ENCODE measurements at regions not wholly inside any gene's neighbourhood (a gene's known extent, or its start where the extent isn't known, plus 50 kb on each side); places are given as distances from the start of the nearest gene placed in this dataset.
"Not testable (repeated sequence)": the region's sequence is repeated elsewhere in the genome, so short reads cannot be mapped to it uniquely, and the experiment has no call there.

DNA sequence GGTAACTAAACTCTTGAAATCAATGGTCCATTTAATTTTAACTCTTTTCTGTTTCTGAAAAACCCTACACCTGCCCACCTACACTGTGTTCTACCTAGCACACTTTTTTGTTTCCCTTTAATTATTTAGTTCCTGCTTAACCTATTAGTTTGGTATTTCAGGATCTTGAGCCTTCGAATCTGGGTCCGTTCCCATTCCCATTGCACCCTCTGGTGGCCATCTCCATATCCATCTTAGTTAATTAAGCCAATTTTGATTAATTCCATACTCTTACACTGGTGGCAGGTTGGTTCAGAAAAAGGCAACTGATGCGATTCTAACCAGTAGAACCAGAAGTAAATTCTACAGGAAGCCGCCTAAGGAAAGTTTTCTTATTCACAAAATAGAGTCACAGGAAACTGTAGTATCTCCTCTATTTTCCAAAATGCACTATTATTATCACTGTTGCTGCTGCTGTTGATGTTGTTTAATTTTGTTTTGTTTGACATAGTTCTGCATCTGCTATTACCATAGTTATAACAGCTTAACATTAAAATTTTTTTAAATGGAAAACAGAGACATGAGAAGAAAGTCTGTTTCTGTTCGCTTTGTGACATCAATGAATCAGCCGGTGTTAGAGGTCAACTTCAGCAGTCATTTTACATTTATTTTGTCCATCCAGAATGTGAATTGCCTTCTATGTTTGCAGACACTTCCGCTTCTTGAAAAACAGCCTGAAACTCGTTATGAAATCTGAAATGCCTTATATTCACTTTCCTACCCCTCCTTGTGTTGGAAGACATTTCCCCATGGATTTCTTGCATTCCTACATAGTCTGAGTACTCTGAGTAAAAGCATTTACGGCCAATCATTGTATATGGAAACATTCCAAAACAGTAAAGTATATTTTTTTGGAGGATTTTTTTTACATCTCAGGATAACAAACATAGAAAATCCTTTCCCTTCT, 115.5 kb upstream of the NCAM2 start:
- no peak for DNase-seq

DNA sequence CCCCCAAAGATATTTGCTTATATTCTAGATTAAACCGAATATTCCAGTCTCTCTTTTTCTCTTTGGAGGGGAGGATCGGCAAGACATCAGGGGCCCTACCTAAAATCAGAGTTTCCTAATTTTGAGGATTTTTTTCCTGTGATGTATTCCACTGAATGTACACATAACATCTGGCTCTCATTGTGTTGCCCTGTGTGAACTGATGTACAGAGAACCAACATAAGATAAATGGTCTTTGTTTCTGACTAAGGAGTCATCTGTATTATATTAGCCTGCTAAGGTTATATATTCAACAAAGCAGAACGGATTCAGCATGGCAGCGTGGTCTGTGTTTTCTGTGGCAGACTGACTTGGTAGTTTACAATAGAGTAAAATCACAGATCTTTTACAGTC, 114.8 kb upstream of the NCAM2 start:
- no peak for DNase-seq

DNA sequence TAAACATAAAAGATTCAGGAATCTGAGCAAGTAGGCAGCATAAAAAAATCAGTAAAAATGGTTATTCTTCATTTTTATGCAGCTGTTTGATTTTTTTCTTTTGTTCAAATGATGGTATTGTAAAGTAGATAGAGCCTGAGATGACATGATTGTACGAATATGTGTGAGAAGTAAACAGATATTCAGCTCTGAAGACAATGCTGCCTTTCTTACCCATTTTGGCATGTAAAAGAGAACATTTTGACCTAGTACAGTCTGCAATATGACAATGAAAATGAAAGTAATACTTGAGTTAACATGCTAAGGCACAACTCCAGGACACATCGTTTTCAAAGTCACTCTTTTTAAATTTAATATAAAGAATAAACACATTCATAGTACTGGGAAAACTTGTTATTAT, 95.7 kb upstream of the NCAM2 start:
- no peak for DNase-seq

DNA sequence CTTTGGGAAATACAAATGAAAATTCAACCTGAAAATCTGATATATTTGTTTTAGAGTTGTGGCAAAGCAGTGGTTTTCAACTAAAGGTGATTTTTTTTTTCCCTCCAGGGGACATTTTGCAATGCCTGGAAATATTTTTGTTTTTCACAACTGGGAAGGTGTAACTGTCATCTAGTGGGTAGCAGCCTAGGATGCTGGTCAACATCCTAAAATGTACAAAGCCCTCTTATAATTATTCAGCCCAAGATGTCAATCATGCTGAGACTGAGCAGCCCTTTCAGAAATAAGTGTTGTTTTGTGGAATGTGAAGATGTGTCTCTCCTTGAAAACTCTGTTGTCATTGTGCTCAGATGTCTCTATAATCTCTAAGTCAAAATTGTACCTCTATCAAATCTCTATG, 95.2 kb upstream of the NCAM2 start:
- no peak for DNase-seq

DNA sequence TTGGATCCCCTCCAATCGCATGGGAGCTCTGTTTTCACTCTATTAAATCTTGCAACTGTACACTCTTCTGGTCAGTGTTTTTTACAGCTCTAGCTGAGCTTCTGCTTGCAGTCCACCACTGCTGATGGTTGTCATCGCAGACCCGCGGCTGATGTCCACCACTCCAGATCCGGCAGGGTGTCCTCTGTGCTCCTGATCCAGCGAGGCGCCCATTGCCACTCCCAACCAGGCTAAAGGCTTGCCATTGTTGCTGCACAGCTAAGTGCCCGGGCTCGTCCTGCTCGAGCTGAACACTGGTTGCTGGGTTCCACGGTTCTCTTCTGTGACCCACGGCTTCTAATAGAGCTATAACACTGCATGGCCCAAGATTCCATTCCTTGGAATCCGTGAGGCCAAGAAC, 70.7 kb upstream of the NCAM2 start:
- not testable (repeated sequence) for DNase-seq

DNA sequence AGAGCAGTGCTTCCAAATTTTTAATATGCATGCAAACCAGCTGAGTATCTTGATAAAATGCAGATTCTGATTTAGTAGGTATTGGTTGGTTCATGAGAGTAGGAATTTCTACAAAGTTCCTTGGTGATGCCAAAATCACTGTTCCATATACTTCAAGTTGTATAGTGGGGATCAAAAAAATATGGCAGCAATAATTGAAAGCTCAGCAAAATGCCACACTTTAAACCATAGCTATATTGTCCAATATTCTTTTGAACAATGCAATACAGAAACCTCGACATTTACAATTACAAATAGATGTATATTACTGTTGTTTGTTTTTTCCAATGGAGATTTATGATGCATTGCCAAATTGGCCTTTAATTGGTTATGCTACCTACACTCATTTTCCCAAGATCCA, 55.7 kb upstream of the NCAM2 start:
- DNase-seq, result no peak

DNA sequence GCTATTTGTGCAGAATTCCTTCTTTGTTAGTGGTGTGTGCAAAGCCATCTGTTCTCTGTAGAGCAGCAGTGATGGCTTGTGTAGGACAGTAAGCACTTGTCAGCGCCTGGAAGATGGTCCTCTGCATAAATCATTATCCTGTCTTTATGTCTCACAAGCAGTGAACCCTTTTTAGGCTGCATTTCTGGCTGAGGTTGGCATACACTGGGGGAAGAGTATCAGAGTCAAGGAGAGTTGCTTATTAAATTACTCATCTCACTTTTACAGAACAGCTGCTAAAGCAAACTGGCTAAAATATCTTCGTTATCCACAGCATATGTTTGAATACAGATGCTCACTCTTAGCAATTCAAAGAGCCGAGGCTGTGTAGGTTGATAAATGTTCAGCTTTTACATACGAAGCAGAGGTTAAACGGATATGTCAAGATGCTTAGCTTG, 54.6 kb upstream of the NCAM2 start:
- DNase-seq, result no peak

DNA sequence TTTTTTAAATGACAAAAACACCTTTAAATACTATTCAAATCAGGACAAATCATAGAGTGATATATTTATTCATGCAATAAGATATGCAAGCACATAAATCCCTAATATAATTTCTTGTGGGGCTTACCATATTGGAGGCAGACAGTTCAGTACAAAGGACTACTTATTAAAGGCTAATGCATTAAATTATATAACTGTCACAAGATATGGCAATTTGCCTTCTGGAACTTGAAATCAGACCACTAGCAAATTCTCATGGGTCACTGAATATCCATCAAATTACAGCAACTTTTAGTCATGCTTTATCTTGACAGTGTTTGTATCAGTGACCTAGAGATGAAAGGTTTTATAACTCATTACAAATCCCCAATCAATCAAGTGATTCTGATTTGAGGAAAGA, 54.1 kb upstream of the NCAM2 start:
- DNase-seq, result no peak

DNA sequence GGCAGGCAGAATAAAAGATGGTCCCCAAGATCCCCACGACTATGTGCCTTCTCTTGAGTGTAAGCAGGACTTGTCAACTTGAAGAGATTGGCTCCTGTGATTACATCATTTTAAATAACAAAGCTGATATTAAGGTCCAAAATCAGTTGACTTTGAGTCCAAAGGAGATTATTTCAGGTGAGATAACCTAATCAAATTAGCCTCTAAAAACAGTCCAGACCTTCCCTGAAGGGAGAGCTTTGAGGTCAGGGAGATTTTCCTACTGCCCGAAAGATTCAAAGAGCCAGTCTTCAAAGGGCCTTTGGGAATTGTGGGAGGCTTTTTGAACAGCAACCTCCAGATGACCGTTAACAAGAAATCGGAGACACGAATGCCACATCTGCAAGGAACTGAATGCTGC, 51.5 kb upstream of the NCAM2 start:
- no peak for DNase-seq
